ENCODE measurements at regions not wholly inside any gene's neighbourhood (a gene's known extent, or its start where the extent isn't known, plus 50 kb on each side); places are given as distances from the start of the nearest gene placed in this dataset.

DNA sequence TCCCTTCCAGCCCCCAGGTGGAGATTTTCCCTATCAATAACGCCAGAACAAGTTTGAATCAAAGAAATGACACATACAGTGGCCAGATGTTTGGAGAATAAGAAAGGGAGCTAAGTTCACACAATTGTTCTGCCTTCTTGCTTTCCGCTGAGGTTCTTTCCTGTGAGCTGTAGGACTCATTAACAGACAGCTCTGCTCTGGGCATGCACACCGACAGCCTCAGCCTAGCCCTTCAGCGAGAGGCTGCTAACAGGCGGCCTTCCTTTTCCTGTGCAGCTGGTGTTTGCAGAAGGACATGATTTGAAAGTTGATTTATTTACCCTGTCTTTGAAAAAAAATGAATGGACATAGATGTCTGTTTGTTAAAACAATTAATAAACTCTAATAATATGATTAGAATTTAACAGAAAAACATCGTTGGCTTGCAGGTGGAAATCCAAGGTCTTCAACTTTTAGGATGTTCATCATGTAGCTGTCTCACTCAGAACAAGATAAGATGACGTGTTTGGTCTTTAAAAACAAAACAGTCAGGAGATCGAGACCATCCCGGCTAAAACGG, 183.3 kb downstream of the KDR start:
- H3K4me1 ChIP-seq (ENCODE audit: control insufficient read depth in 1 of 2, insufficient read depth in 2 of 2, low read length in 2 of 2) = no peaks in the 10 kb centered on the region
- POLR2A ChIA-PET = no interaction called here
- H3K27me3 ChIP-seq (ENCODE audit: insufficient read depth, low read length) = peaks cover 18% of the 10 kb centered on the region; the same call in 1 of the 2 replicates
- H3K27ac ChIP-seq (ENCODE audit: low read depth, low read length) = no peak overlapping the region
- no peaks in the 10 kb centered on the region for H3K9me2 ChIP-seq (ENCODE audit: insufficient read depth)
- H2AFZ ChIP-seq (ENCODE audit: low read depth, low read length, poor library complexity, severe bottlenecking) = no peak overlapping the region
- no TSS peak for BruUV-seq (replicated peaks)
- no peak overlapping the region for H3K4me2 ChIP-seq (ENCODE audit: low read length)
- no peak for DNase-seq (ENCODE audit: low read depth, low spot score)
- CTCF ChIA-PET = no interaction called here
- H3K4me3 ChIP-seq (replicated peaks in 1 of 2; ENCODE audit: low read depth in 1 of 2, low read length in 2 of 2) = no peak overlapping the region
- H3K9me3 ChIP-seq (ENCODE audit: control insufficient read depth in 1 of 2, insufficient read depth in 1 of 2, low read depth in 1 of 2, low read length in 2 of 2) = no peaks in the 10 kb centered on the region
- H4K20me1 ChIP-seq (ENCODE audit: insufficient read depth) = no peaks in the 10 kb centered on the region
- intact Hi-C loops (cut with micrococcal nuclease) = no loop called here
- no peak for TF ChIP-seq JUND (IDR thresholded peaks at IDR 0.05)
- no peak for TF ChIP-seq POLR2AphosphoS5 (IDR thresholded peaks at IDR 0.05; ENCODE audit: low read depth, low read length)
- TF ChIP-seq YY1 (IDR thresholded peaks at IDR 0.05; ENCODE audit: extremely low read depth, insufficient replicate concordance, low read depth, low read length) = no peak
- TF ChIP-seq CEBPB (IDR thresholded peaks at IDR 0.05; ENCODE audit: low read depth) = no peak
- no peak for TF ChIP-seq ZNF274 (IDR thresholded peaks at IDR 0.05; ENCODE audit: low read depth, low read length)
- TF ChIP-seq EZH2phosphoT487 (IDR thresholded peaks at IDR 0.05; ENCODE audit: borderline replicate concordance) = no peak
- TF ChIP-seq, protein P1, sequence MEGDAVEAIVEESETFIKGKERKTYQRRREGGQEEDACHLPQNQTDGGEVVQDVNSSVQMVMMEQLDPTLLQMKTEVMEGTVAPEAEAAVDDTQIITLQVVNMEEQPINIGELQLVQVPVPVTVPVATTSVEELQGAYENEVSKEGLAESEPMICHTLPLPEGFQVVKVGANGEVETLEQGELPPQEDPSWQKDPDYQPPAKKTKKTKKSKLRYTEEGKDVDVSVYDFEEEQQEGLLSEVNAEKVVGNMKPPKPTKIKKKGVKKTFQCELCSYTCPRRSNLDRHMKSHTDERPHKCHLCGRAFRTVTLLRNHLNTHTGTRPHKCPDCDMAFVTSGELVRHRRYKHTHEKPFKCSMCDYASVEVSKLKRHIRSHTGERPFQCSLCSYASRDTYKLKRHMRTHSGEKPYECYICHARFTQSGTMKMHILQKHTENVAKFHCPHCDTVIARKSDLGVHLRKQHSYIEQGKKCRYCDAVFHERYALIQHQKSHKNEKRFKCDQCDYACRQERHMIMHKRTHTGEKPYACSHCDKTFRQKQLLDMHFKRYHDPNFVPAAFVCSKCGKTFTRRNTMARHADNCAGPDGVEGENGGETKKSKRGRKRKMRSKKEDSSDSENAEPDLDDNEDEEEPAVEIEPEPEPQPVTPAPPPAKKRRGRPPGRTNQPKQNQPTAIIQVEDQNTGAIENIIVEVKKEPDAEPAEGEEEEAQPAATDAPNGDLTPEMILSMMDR (IDR thresholded peaks at IDR 0.05 in 2 of 3, conservative IDR thresholded peaks at IDR 0.05 in 1 of 3; ENCODE audit: borderline replicate concordance in 1 of 3, insufficient read depth in 1 of 3, low read depth in 2 of 3, low read length in 2 of 3) = no peak
- no peak for TF ChIP-seq SP1 (IDR thresholded peaks at IDR 0.05; ENCODE audit: low read depth)
- TF ChIP-seq SIN3A (IDR thresholded peaks at IDR 0.05; ENCODE audit: low read depth) = no peak
- no peak for TF ChIP-seq EGR1 (IDR thresholded peaks at IDR 0.05; ENCODE audit: low read depth)
- TF ChIP-seq, protein P2, sequence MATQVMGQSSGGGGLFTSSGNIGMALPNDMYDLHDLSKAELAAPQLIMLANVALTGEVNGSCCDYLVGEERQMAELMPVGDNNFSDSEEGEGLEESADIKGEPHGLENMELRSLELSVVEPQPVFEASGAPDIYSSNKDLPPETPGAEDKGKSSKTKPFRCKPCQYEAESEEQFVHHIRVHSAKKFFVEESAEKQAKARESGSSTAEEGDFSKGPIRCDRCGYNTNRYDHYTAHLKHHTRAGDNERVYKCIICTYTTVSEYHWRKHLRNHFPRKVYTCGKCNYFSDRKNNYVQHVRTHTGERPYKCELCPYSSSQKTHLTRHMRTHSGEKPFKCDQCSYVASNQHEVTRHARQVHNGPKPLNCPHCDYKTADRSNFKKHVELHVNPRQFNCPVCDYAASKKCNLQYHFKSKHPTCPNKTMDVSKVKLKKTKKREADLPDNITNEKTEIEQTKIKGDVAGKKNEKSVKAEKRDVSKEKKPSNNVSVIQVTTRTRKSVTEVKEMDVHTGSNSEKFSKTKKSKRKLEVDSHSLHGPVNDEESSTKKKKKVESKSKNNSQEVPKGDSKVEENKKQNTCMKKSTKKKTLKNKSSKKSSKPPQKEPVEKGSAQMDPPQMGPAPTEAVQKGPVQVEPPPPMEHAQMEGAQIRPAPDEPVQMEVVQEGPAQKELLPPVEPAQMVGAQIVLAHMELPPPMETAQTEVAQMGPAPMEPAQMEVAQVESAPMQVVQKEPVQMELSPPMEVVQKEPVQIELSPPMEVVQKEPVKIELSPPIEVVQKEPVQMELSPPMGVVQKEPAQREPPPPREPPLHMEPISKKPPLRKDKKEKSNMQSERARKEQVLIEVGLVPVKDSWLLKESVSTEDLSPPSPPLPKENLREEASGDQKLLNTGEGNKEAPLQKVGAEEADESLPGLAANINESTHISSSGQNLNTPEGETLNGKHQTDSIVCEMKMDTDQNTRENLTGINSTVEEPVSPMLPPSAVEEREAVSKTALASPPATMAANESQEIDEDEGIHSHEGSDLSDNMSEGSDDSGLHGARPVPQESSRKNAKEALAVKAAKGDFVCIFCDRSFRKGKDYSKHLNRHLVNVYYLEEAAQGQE (IDR thresholded peaks at IDR 0.05; ENCODE audit: low read depth) = no peak
- TF ChIP-seq, protein P3, sequence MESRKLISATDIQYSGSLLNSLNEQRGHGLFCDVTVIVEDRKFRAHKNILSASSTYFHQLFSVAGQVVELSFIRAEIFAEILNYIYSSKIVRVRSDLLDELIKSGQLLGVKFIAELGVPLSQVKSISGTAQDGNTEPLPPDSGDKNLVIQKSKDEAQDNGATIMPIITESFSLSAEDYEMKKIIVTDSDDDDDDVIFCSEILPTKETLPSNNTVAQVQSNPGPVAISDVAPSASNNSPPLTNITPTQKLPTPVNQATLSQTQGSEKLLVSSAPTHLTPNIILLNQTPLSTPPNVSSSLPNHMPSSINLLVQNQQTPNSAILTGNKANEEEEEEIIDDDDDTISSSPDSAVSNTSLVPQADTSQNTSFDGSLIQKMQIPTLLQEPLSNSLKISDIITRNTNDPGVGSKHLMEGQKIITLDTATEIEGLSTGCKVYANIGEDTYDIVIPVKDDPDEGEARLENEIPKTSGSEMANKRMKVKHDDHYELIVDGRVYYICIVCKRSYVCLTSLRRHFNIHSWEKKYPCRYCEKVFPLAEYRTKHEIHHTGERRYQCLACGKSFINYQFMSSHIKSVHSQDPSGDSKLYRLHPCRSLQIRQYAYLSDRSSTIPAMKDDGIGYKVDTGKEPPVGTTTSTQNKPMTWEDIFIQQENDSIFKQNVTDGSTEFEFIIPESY (IDR thresholded peaks at IDR 0.05; ENCODE audit: extremely low read depth, insufficient replicate concordance, low read length) = no peak
- TF ChIP-seq RAD21 (IDR thresholded peaks at IDR 0.05; ENCODE audit: low read depth) = no peak
- TF ChIP-seq, protein P4, sequence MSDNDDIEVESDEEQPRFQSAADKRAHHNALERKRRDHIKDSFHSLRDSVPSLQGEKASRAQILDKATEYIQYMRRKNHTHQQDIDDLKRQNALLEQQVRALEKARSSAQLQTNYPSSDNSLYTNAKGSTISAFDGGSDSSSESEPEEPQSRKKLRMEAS (IDR thresholded peaks at IDR 0.05) = no peak
- TF ChIP-seq, protein P5, sequence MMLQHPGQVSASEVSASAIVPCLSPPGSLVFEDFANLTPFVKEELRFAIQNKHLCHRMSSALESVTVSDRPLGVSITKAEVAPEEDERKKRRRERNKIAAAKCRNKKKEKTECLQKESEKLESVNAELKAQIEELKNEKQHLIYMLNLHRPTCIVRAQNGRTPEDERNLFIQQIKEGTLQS (IDR thresholded peaks at IDR 0.05) = no peak
- TF ChIP-seq TCF7L2 (IDR thresholded peaks at IDR 0.05; ENCODE audit: borderline replicate concordance, extremely low read depth, insufficient read depth, insufficient read length) = no peak
- TF ChIP-seq FOSL1 (IDR thresholded peaks at IDR 0.05; ENCODE audit: low read depth) = no peak
- TF ChIP-seq SRF (IDR thresholded peaks at IDR 0.05; ENCODE audit: low read depth) = no peak
- RAD21 ChIA-PET (ENCODE audit: low non-redundant PET in 1 of 2, low total read pairs in 2 of 2, uncharacterized antibody in 2 of 2, unreplicated experiment in 2 of 2) = no interaction called here
- no peak for ATAC-seq
- H3K36me3 ChIP-seq (ENCODE audit: control insufficient read depth in 1 of 2, insufficient read depth in 2 of 2, low read length in 2 of 2) = no peaks in the 10 kb centered on the region
- no peaks in the 10 kb centered on the region for H3K79me2 ChIP-seq (ENCODE audit: insufficient read depth, low read length)
- no peak overlapping the region for H3K9ac ChIP-seq (ENCODE audit: low read length)
